G401 (cell line): ENCODE measurements at regions not wholly inside any gene's neighbourhood (a gene's known extent, or its start where the extent isn't known, plus 50 kb on each side); places are given as distances from the start of the nearest gene placed in this dataset.

ENCODE experiments used
- DNase-seq: peaks from one replicate; pipeline ENCODE4 v3.0.0-alpha.2; 2015; ENCODE audit warnings: low spot score
- in situ Hi-C: cut with HindIII; loops from 2 replicates; pipeline ENCODE4 v1.10.0; 2016; ENCODE audit warnings: low sequenced_read_pairs, mixed read lengths

DNA sequence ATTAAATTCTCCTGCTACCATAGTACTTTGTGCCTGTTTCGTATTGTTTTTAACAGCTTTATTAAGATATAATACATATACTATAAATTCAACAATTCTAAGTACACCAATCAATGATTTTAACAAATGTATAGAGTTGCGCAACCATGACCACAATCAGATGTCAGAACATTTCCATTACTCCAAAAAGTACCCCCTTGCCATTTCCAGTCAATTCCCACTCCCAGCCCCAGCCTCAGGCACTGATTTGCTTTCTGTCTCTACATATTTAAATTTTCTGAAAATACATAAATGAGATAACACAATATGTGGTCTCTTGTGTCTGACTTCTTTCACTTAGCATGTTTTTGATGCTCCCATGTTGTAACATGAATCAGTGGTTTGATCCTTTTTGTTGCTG, 193.9 kb downstream of the FIGN start:
- in situ Hi-C loops: no loop called here
- DNase-seq: no peak

DNA sequence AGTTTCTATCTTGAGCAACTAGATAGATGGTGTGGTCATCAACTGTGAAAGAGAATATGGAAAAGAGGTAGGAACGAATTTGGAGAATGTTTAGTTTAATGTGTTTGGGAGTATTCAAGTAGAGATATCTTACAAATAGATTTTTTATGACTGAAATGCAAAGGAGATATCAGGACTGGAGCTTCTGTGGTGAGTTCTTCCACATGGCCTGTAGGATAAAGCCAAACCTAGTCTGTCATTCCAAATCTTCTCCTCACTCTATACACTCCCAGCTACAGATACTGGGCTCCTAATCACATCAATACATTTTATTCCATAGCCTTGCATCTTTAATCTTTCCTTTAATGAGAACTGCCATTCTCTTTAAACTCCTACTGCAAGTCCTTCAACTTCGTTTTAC, 194.3 kb downstream of the FIGN start:
- no peak for DNase-seq
- in situ Hi-C loops: no loop called here

GRCh38 chr2:163528640-163529217, 207.1 kb downstream of the FIGN start:
- in situ Hi-C loops: no loop called here

DNA sequence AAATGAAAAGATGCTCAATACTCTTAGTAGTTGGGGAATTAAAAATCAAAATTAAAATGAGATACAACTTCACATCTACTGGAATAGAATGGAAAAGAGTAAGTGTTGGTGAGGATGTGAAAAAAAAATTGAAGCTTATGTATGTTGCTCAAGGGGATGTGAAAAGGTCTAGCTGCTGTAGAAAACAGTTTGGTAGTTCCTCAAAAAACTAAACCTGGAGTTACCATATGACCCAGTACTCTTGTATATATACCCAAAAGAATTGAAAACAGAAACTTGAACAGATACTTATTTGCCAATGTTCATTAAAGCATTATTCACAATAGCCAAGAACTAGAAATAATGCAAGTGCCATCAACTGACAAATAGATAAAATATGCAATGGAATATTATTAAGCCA, 208.4 kb downstream of the FIGN start:
- DNase-seq: no peak
- in situ Hi-C loops: no loop called here

More at GRCh38 chr2:163528640-163529217, 207.1 kb downstream of the FIGN start:
- DNase-seq: no peak

GRCh38 chr2:163518762-163519161, 217.0 kb downstream of the FIGN start:
- DNase-seq: no peak
- in situ Hi-C loops: no loop called here

DNA sequence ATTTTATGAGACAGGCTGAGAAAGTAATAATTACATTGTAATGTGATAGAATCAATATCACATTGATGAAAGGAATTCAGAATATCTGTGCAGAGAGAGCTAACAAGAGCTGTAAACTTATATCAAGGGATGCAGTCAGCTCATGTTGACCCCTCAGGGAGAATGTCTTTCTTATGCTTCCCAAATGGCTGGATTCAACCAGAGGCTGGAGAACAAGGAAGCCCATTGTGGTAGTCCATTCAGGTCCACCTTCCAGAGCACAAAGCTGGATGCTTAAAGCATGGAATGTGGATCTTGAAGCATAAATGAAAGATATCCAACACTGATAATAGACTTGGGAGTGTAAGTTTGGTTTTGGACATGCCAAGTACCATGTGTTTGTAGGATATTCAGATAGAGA, 220.0 kb downstream of the FIGN start:
- DNase-seq: no peak
- in situ Hi-C loops: no loop called here

DNA sequence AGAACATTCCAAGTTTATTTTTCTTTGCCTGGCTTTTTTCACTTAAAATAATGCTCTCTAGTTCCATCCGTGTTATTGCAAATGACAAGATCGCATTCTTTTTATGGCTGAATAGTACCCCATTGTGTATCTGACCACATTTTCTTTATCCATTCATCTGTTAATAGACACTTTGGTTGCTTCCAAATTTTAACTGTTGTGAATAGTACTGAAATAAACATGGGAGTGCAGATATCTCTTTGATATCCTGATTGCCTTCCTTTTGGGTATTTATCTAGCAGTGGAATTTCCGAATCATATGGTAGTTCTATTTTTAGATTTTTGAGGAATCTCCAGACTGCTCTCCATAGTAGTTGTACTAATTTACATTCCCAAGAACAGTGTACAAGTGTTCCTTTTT, 230.5 kb downstream of the FIGN start:
- no peak for DNase-seq
- in situ Hi-C loops: no loop called here

DNA sequence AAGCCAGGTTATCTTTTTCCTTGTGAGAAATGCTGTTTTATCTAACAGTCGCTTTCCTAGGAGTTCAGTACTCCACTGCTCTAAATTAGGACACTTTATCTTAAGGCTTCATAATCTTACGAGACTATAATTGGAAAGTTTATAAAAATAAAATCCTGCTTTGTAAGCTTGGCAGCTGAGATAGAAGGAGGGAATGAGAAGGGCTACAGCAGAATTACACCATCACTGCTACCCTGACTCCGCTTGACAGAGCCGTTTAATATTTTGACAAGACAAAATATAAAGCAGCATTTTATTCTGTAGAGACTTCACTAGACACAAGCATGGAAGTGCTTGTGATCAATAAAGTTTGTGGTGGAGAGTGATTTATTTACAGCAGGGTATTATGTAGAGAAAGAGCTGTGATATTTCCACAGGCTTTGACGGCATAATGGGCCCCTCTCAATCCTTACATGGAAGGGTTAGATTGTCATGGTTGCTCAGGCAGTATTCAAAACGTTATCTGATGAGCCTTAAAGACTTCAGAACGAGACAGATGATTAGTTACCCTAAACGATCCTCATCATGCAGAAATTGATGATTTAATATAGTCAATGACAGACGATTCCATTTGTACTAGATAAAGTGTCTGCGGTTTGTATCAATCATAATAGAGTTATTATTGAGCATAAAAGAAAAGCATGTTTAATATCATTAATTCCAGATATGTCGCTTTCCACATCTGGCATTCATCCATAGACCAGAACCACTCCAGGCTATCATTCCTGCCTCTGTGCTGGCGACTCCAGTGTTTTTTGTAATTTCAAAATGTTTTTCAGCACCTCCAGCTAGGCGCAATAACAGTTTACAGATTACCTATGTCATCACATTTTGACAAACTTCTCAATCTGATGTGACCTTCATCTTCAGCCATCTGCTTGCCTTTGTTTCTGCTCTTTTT, 242.2 kb downstream of the FIGN start:
- in situ Hi-C loops: no loop called here
- DNase-seq: no peak

DNA sequence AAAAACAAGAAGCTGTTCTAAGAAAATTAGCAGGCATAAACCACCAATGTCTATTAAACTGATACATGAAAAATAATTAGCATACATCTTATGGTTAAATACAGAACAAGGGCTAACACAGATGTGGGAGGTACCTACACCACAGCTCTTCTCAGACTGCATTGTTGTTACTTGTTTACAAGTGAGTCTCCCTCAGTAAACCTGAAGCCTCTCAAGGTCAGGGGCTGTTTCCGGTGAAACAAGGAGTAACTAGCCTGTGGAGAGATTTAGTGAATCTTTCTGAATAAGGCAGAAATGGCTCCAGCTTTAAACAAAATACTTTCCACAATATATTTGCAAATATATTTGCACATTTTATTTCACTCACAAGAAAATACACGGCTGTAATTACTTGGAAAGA, 244.0 kb downstream of the FIGN start:
- in situ Hi-C loops: no loop called here
- no peak for DNase-seq

DNA sequence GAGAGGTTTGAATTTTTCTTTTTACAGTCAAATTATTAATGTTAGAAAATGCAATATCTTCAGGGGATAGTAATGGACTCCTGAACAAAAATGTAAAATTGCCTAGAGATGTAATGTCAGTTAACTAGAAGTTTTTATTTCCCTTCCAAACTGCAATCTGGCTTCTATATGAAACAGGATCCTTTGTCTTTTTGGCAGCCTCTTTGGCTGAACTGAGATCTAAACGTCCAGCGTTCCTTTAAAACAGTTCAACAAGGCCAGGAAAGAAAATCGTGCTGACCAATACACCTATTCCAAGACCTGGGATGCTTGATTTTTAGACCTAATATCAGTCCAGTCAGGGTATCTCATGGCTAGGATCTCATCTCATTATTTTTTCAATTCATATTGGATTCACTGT, 245.5 kb downstream of the FIGN start:
- DNase-seq: no peak
- in situ Hi-C loops: no loop called here

GRCh38 chr2:163481515-163481914, 254.3 kb downstream of the FIGN start:
- in situ Hi-C loops: no loop called here
- DNase-seq: no peak

GRCh38 chr2:163479599-163479998, 256.2 kb downstream of the FIGN start:
- no peak for DNase-seq
- in situ Hi-C loops: no loop called here

DNA sequence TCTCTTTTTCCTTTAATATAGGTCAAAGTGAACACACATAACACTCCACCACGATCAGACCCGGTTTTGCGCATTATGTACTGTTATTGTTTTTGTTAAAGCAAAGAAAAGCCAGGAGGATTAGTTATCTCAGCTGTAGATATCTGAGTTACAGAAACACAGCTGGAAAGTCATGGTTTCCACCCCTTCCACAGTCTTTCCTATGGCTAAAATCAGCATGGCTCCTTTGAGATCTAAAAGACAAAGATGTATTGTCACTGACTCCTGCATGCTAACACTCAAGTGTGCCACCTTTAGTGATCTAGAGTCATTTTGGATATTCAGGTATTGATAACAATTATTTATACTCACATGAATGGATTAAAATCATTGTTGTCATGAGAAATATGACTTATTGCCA, 260.0 kb downstream of the FIGN start:
- no peak for DNase-seq
- in situ Hi-C loops: no loop called here

GRCh38 chr2:163474889-163475288, 260.9 kb downstream of the FIGN start:
- in situ Hi-C loops: no loop called here
- DNase-seq: no peak

- DNase-seq: no peak
- in situ Hi-C loops: no loop called here
Measured at GRCh38 chr2:163474319-163474744, 261.5 kb downstream of the FIGN start.

- DNase-seq: no peak
- in situ Hi-C loops: no loop called here
Measured at GRCh38 chr2:163471947-163472346, 263.9 kb downstream of the FIGN start.

- in situ Hi-C loops: no loop called here
- DNase-seq: peak; percentile 61
Measured at GRCh38 chr2:163469561-163469962, 266.2 kb downstream of the FIGN start.

- no peak for DNase-seq
- in situ Hi-C loops: no loop called here
Measured at GRCh38 chr2:163467251-163467630, 268.6 kb downstream of the FIGN start.

DNA sequence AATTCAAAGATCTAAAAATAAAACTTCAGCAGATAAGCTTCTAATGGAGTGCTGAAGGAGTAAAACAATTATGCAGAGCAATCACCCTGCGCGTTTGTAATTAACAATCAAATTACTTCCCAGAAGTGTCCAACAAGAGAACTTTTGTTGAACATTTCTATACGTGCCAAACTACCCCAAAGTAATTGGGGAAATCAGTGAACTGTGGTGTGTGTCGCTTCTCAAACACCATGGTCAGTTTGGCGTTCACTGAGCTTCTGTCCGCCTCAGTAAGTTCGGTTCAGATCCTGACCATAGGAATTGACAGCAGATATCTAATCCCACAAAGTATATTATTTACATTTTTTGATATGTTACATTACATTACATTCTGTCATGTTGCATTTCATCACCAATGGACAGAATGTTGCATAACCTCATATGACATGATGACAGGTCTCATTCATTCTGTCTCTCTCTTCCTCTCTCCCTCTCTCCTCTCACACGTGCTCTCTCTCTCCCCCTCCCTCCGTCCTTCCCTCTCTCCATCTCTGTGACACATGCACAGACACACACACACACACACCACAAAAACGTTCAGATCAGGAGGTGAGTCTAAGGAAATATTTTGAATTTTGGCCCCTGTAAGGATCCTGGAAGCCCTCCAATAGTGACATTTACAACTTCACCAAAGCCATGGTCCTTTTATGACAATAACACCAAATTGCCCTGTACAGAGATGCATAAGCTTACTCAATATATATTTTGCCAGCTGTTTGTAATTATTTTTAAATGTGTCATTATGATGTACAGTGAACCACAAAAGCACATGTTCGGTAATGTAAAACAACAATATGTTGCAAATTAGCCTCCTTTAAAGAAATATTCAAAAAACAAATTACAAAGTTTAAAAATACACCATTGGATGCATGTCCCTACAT, 269.2 kb downstream of the FIGN start:
- DNase-seq: peak; percentile 19
- in situ Hi-C loops: no loop called here

GRCh38 chr2:163465440-163465839, 270.4 kb downstream of the FIGN start:
- DNase-seq: peak; percentile 39
- in situ Hi-C loops: no loop called here
